HCT116 (cell line): ENCODE measurements at regions not wholly inside any gene's neighbourhood (a gene's known extent, or its start where the extent isn't known, plus 50 kb on each side); places are given as distances from the start of the nearest gene placed in this dataset.

Experiments
- RAD21 ChIP-seq: IDR thresholded peaks from 2 replicates; pipeline ENCODE4 v1.6.1; 2012; ENCODE audit warnings: low read depth, mild to moderate bottlenecking
- TF ChIP-seq, protein P1 (sequence below): IDR thresholded peaks from 2 replicates; pipeline ENCODE4 v1.6.1; 2012

DNA sequence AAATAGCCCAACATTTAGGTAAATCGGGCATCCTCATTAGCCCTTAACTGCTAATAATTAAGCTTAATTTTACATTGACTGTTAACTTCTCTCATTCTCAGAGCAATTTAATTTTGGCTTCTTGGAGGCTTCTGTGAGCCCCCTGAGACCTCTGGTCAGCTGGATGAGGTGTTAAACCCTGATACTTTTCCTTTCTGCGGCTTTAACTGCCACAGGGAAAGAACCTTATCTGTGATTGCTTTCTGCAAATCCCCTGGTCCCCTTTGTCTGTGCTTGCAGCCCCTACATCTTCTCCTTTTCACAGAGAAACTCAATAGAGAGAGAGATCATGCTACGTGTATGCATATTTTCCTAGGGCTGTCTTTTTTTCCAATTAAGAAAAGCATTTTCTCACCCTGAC lies 184.5 kb upstream of the CSF3R start:
- no peak for TF ChIP-seq RAD21
- TF ChIP-seq, protein P1, sequence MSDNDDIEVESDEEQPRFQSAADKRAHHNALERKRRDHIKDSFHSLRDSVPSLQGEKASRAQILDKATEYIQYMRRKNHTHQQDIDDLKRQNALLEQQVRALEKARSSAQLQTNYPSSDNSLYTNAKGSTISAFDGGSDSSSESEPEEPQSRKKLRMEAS = no peak
